H54 (cell line): ENCODE measurements at regions not wholly inside any gene's neighbourhood (a gene's known extent, or its start where the extent isn't known, plus 50 kb on each side); places are given as distances from the start of the nearest gene placed in this dataset.
"Not testable (repeated sequence)": the region's sequence is repeated elsewhere in the genome, so short reads cannot be mapped to it uniquely, and the experiment has no call there.

Source experiments
- DNase-seq: peaks from one replicate; pipeline ENCODE4 v3.0.0; 2011; ENCODE audit warnings: low spot score, mixed read lengths; ENCODE audit not compliant: insufficient read length
- FAIRE-seq: peaks from 3 replicates; lab custom pipeline; 2011; peaks lifted over from hg19 to GRCh38; lab: Jason Lieb, UNC
- POLR2A ChIP-seq: IDR thresholded peaks from 2 replicates; pipeline ENCODE4 v1.6.1; 2011; ENCODE audit warnings: low read depth, mild to moderate bottlenecking, low read length

- DNase-seq (no peak), FAIRE-seq (no peak)
- TF ChIP-seq POLR2A, result no peak
Observed at GRCh38 chr4:125794989-125795388, 480.2 kb downstream of the FAT4 start.

- DNase-seq (no peak), FAIRE-seq (no peak)
- TF ChIP-seq POLR2A, result no peak
Observed at GRCh38 chr4:125796138-125796537, 481.4 kb downstream of the FAT4 start.

GRCh38 chr4:125797621-125798020 is 482.9 kb downstream of the FAT4 start:
- DNase-seq, FAIRE-seq: not testable (repeated sequence)

GRCh38 chr4:125801373-125801772 is 486.6 kb downstream of the FAT4 start:
- no peak for TF ChIP-seq POLR2A
- no peak for FAIRE-seq
- no peak for DNase-seq

- no peak for TF ChIP-seq POLR2A
- FAIRE-seq (no peak), DNase-seq (no peak)
Observed at GRCh38 chr4:125801924-125802323, 487.2 kb downstream of the FAT4 start.

GRCh38 chr4:125808022-125808421 is 493.3 kb downstream of the FAT4 start:
- no peak for TF ChIP-seq POLR2A
- DNase-seq (no peak), FAIRE-seq (no peak)

- FAIRE-seq (no peak), DNase-seq (no peak)
- no peak for TF ChIP-seq POLR2A
Observed at GRCh38 chr4:125808570-125808969, 493.8 kb downstream of the FAT4 start.

- DNase-seq (no peak), FAIRE-seq (no peak)
- TF ChIP-seq POLR2A, result no peak
Observed at GRCh38 chr4:125811892-125812291, 497.1 kb downstream of the FAT4 start.

GRCh38 chr4:125826801-125827695 is 512.3 kb downstream of the FAT4 start:
- no peak for TF ChIP-seq POLR2A
- FAIRE-seq (no peak), DNase-seq (no peak)

- no peak for TF ChIP-seq POLR2A
- FAIRE-seq (no peak), DNase-seq (no peak)
Observed at GRCh38 chr4:125827696-125828052, 512.9 kb downstream of the FAT4 start.

GRCh38 chr4:125828346-125828745 is 513.6 kb downstream of the FAT4 start:
- FAIRE-seq (no peak), DNase-seq (no peak)

GRCh38 chr4:125832161-125832560 is 517.4 kb downstream of the FAT4 start:
- no peak for DNase-seq

More at GRCh38 chr4:125828346-125828745, 513.6 kb downstream of the FAT4 start:
- TF ChIP-seq POLR2A, result no peak

GRCh38 chr4:125836597-125837195 is 521.9 kb downstream of the FAT4 start:
- TF ChIP-seq POLR2A, result no peak
- DNase-seq, result no peak
- no peak for FAIRE-seq

More at GRCh38 chr4:125832161-125832560, 517.4 kb downstream of the FAT4 start:
- no peak for TF ChIP-seq POLR2A
- no peak for FAIRE-seq

GRCh38 chr4:125837493-125838201 is 522.9 kb downstream of the FAT4 start:
- no peak for DNase-seq
- TF ChIP-seq POLR2A, result no peak
- no peak for FAIRE-seq

- DNase-seq (no peak), FAIRE-seq (no peak)
- TF ChIP-seq POLR2A, result no peak
Observed at GRCh38 chr4:125838202-125838601, 523.4 kb downstream of the FAT4 start.
